CD4-positive, alpha-beta T cell treated with Interleukin-15 for 4 hours (primary cell): ENCODE measurements at regions not wholly inside any gene's neighbourhood (a gene's known extent, or its start where the extent isn't known, plus 50 kb on each side); places are given as distances from the start of the nearest gene placed in this dataset.
A peak's percentile ranks its signal among the peaks of the same experiment; 100 is the strongest.

ENCODE experiments used
- DNase-seq: peaks from one replicate; pipeline ENCODE4 v3.0.0-alpha.2; 2020; ENCODE audit warnings: low spot score

DNA sequence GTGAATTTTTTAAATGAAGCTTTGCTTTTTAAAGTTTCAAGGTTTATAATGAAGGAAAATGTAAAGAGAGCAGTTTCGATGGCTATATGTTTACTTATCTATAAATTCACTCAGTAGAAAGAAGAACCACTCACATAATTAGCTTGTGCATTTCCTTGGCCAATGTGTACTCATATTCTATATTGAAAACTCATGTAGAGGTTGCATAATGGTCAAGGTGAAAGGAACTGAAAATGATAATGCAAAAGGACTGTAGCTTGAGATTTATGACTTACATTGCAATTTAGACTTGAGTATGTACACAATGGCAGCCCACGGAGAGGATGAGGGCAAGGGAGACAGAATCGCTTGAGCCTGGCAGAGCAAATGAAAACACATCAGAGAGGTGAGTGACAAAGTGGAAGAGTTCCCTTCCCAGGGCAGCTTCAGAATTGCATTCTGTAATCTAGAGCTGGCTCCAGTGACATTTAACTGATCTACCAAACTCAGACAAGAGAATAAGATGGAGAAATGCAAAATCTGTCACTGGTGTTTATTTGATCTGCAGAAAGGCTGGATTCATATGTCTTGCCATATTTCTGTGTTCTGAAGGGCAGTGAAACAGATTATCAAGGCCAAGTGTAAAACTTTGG lies 191.8 kb downstream of the TMEM200A start:
- DNase-seq = no peak

DNA sequence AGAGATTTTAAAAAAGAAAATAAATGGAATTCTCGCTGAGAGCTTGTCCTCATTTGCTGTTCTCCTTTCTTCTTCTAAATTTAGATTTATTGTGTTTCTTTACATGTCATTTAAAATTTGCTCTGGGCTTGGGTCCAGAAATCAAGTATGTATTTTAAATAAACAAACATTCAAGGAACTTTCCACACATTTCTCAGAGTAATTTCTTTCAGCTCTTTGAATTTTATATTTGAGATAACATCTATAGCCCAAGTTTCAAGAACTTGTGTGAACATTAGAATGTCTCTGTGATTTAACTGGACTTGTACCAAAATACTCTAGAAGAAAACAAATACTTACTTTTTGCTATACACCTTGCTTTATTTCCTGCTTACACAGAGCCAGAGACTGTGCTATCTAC lies 192.3 kb downstream of the TMEM200A start:
- DNase-seq = no peak

DNA sequence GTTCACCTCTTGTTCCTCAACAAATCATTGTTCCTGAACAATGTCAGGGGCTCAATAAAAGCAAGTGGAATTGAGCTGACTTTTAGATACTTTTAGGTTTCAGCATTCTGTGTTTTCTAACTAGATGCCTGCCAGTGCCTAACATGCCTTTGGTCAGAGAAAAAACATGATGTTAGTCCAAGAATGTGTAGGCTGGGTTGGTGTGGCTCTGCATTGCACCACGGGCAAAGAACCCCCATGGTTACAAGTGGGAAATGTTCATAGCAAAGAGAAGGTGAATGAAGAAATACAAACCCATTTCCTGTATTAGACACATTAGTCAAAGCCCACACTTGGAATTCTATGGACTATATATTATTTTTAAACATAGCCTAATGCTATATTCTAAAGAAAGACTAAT lies 193.3 kb downstream of the TMEM200A start:
- no peak for DNase-seq

DNA sequence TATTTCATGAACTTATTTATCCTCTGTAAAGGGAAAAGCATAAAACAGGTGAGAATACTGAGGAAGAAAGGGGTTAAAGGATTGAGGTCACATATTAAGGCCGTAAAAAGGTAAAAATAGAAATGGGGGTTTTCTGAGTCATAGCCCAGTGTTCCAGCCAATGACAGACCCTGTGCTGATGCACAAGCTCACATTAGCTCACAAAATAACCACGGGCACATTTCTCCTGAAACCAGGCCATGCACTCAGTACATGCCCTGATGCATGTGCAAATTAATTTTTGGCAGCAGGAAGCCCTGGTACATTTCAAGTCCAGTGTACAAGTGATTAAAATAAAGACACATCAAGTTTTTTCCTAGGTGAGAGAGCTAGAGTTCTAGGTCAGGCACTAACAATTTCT lies 194.4 kb downstream of the TMEM200A start:
- DNase-seq = no peak

DNA sequence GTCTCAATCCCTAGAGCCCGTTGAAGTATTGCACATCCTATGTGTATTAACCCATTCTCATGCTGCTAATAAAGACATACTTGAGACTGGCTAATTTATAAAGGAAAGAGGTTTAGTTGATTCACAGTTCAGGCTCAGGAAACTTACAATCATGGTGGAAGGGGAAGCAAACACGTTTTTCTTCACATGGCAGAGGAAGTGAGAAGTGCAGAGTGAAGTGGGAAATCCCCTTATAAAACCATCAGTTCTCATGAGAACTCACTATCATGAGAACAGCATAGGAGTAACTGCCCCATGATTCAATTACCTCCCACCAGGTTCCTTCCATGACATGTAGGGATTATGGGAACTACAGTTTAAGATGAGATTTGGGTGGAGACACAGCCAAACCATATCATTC lies 195.3 kb downstream of the TMEM200A start:
- peak; percentile 1 for DNase-seq

DNA sequence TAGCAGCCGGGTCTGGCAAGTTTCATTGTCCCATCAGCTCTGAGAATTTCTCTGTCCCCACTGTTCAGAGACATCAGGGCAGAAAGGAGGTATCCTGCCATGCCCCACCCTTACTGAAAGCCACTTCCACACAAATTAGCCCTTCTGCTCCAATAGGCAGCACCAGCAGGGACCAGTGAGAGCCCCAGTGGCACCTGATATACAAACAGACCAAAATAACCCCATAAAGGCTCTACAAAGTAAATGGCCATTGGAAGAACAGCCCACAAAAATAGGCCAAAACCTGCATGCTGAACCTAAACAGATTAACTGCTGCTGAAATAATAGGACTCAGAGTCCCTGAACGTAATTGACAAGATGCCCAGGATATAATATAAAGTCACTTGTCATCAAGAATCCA lies 199.9 kb downstream of the TMEM200A start:
- DNase-seq = no peak

DNA sequence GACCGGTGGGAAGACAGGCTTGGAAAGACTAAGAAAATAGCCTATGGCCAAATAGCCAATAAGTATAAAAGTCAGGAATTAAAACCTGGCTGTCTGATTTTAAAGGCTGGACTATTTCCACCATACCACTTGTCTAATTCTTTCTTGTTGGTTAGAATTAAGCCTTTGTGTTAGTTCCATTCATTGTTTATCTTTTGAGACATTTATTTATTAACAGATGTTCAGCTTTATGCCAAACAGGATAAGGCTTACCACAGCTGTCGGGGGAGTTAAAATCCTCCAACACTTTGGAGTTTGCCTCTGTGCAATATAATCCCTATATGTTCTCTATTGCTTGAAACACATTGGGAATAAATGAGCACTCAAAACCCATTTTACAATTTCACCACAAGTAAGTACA lies 208.3 kb downstream of the TMEM200A start:
- DNase-seq = no peak

DNA sequence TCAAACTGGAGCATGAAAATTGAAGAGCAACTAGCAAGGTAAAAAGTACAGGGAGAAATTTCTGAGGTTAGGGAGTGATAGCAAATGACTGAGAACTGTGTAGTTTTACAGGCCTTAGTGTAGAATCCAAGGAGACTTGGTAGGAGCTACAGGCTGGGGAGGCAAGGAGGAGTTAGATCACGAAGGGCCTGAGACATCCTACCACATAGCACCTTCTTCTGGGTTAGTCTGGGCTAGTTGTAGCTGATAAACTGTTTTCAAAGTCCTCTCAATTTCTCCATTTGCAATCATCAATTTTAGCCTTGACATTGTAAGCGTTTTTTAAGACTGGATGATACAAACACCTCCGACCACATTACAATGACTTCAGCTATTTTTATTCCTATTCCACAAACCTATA lies 209.7 kb downstream of the TMEM200A start:
- DNase-seq = no peak

DNA sequence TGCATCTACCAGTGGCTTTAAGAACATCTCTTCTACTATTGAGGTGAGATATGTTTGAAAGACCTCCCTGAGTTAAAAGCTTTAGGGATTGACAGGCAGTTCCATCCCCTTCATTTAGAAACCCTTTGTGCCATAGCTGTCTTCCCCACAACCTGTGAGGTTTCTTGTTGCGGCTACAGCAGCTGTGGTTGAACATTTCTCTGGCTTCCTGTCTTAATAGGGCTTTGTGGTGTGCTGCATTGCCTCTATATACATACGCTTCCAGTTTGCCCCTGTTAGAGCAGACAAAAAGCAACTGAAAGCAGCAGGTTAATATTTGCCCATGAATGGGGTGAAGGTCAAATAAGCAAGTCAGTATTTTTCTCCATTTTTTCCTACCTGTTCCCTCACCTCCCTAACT lies 210.2 kb downstream of the TMEM200A start:
- DNase-seq = peak; percentile 64

DNA sequence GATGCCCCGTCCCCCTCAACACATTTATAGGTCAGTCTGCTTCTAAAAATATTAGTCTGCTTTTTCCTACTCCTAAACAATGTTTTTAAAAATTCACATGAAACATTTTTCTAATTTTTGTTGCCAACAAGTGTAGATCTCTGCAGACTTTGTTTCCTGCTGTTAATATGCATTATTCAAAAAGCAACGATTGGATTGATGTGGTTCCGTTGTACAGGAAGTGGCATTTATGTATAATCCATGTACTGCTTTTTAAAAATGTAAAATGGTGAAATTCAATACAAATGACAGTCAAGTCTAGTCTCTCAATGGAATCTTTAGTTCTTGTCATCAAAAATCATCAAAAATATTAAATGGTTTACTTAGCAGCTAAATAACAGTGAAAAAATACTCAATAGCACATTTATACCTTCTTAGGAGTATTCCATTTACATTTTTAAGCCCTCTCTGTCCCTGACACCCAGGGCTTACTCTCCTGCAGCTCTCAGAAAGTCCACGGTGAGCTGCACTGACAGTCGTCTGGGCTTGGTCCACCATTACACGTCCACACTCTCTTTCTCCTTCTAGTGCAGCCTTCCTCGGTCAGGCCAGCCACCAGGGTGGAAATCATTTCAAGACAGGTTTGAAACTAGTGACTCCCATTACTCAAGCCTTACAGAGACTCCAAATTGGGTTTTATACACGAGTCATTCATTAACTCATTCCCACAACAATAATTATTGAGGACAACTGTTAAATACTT lies 211.5 kb downstream of the TMEM200A start:
- peak; percentile 35 for DNase-seq

DNA sequence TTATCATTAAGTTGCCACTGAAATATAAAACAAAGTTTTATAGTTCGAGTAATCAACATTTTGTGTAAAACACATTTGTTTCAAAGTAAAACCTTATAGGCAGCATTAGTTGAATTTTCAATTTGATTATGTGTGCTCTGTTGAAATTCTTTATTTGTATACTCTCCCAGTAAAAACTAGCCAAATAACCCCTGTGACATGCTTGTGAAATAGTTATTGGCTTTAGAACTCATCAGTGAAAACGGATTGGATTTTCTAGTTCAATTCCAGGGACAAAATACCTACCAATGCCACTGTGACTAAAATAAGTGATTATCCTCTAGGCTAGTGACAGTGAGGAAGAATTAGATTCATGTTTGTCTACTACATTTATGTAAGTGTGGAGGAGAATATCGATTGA lies 212.9 kb downstream of the TMEM200A start:
- no peak for DNase-seq

DNA sequence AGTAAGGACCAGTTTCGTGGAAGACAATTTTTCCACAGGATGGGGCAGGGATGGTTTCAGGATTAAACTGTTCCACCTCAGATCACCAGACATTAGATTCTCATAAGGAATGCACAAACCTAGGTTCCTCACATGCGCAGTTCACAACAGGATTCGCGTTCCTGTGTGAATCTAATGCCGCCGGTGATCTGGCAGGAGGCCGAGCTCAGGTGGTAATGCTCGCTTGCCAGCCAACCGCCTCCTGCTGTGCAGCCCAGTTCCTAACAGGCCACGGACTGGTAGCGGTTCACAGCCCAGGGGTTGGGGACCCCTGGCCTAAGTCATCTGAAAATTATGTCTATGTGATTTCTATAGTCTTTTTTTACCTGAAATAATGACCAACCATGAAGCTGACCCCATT lies 217.5 kb downstream of the TMEM200A start:
- DNase-seq = no peak

DNA sequence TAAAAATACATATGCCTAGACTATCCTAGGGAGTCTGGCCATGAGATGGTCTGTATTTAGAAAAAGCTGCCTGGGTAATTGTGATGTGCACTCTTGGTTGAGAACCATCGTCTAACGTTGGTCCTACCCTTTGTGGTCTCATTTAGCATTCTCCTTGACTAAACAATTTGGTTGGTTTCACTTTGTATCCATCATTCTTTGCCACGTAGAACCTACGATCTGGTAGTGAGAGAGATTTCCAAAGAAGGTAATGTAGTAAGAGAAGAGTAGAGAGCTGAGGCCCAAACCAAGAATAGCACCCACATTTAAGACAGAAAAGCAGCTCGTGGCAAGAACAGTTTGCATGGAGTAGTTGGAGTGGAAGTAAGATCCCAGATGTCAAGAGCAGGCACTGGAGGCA lies 219.8 kb downstream of the TMEM200A start:
- no peak for DNase-seq

DNA sequence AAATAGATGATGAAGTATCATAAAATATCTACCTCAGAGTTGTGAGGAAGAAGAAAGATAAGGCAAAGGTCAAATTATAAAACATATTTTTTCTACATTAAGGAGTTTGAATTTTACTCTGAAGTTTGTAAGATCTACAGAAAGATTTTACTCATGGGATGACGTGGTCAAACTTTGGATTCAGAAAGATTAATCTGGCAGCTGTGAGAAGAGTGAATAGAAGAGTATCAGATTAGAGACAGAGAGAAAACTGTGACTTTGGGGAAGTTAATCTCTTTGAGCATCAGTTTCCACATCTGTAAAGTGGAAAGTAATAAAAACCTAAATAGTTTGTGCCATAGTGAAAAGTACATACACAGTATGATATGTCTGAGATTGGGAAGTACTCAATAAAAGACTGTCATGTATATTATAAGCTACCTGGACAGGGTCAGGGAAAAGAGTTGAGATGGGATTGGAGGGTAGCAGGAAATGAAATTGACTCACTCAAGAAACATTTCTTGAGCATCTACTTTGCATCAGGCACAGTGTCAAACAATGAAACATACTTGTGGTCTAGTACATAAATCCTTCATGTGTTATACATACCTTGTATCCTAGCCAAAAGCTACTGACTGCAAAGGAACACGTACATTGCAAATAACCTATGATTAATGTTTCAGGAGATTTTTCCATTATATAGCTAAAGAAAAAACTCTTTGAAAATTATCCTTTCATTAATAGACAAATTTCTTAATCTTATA lies 222.1 kb downstream of the TMEM200A start:
- no peak for DNase-seq

DNA sequence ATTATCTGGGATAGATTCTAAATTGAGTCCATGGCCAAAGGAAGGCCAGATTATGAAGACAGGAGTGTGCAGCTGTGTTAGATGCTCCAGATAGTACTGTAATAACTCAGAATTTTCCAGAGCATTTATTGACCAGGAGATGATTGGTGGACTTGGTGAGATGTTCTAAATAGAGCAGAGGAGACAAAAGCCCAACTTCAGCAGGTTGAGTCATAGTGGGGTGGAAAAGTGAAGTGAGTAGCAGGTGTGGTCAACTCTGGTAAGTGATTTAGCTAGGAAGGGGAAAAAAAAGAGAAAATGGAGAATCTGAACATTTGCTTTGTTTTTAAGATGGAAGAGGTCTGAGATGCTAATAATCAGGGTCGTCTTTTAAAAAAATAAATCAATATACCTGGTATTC lies 227.4 kb downstream of the TMEM200A start:
- DNase-seq = no peak

DNA sequence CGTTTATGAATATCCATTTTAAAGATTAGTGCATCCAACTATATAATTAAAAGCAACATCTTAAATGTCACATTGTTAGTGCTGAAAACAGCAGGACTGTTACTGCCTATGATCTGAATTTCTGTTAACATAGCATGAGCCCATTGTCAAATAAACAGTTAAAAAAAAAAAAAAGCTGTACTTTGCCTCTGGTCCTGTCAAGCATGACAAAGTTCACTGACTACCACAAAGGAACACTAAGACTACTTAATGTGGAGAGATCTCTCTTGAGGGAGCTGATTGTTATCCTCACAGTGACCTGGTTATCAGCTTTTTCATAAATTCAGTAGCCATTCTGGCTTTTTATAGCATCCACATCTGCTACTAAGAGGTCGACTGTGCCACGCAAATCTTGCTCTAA lies 228.1 kb downstream of the TMEM200A start:
- DNase-seq = no peak

DNA sequence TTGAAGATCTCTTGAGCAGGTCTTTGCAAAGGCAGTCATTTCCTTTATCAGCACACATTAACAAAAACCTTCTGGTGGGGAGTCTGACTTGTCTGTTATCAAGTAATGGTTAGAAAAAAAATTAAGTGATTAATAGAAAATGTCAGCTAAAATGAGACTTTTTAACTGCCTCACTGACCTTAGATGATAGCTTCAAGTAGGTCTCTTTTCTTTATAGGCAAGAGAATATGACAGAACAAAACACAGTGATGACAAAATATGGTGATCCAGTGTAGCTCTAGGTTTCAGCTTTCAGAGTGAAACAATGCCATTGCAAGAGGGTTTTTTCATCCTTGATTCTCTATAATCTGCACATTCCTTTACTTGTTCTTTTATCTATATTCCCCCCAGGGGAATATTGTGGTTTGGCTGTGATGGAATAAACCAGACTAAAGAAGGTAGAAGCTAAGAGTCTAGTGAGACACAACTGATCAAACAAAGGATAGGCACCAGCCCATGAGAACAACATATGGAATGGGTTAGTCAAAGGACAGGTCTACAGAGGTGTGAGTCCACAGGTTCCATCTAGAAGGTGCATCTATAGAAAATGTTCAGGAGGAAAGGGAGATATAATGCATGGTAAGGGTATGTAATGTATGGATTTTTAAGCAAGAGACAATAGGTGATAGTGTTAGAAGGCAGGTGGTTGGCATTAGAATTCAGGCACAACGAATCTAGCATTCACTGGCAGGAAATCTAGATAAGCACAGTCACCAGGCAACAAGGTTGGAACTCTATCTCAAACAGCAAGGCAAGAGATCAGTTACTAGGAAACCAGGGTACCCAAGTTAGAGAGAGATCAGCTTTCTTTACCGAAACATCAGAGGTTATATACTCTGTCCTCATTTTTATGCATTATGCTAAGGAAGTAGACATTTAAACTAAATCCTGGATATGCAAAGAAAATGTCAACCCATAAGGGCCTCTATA lies 228.9 kb upstream of the SMLR1 start:
- no peak for DNase-seq

DNA sequence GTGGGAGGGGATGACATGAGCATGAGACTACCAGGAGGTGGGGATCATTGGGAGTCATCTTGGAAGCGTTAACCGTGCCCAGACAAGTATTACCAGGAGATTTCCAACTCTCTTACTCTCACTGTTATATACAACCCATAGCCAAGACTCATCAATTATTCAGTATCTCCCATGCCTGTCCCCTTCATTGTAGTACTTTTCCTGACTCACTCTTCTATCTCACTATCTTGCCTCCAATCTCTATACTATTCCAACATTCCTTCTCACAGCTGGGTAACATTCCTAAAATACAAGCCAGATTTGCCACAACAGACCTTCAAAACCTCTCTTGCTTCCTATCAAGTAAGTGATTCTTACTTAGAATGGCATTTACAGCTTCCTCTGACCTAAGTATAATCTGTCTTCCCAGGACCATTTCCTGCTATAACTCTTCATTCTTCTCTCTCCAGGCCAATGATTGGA lies 226.3 kb upstream of the SMLR1 start:
- DNase-seq = no peak

DNA sequence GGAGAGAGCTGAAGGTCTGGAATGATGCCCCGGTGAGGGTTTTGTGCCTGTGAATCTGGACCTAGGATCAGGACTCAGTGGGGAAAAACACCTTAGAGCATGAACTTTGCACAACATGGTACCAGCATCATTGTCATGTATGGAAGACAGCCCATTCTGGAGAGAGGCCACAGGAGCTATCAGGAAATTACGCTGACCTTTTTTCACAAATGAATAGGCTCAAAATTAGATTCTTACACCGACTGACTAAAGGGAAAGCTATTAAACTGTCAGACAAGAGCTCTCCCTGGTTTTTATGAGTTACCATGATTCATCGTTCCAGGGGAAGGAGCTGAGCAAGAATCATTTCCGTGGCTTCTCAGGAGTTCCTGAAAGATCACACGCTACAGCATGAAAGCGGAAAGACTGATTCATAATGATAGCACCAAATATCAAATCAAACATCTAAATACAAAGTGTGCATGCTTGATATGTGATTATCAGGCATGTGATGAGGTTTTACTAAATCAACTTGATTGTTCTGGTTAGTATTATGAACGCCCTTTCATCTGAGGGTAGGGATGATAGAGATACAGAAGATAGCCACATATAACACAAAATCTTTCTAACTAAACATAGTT lies 224.9 kb upstream of the SMLR1 start:
- DNase-seq = peak; percentile 65

DNA sequence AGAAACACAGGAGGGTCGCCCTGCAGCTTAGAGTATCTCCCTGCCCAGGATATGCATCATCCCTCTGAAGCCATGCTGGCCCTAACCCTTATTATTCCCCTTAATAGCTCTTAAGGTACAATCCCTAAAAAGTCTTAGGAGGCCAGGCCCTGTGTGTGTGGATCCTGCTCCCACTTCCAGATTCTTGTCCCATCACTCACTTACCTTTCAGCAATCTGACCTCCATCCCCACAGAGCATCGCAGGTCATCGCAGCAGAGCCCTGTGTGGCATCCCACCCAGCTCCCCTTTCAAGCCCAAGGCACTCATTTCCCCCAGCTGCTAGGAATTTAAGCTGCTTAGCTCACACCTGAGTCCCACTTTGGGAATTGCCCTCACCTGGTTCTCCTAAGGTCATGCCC lies 223.8 kb upstream of the SMLR1 start:
- no peak for DNase-seq

DNA sequence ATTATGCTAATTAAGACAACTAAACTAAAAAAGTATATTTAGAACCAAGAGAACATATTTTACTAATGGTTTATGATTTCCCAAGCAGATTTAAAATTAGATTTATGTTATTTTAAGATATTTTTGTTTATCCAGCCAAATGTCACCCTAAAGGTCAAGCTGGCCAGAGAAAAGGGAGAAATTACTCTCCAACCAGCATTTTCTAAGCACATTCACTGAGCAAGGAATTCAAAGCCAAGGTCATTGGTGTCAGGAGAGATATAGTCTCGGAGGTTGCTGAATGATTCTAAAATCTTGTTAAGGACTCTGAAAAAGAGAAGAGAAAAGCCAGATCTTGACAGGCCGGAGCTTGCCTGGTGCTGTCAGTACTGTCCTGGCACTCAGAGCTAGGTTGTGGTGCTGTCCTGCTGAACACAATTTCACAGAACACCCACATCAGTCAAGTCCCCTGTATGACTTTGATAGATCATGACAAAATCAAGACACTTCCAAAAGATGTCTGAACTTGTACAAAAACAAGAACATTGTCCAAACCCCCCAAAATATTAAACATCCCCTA lies 222.3 kb upstream of the SMLR1 start:
- no peak for DNase-seq
